SK-N-SH (cell line): ENCODE measurements at regions not wholly inside any gene's neighbourhood (a gene's known extent, or its start where the extent isn't known, plus 50 kb on each side); places are given as distances from the start of the nearest gene placed in this dataset.

Source experiments
- CTCF ChIA-PET: fragments of 300-600, 350-600 bp; formaldehyde crosslinking; extraction: SDS; loops from one replicate; lab custom pipeline; 2021; lab: Yijun Ruan, JAX
- POLR2A ChIA-PET: fragments of 350-600 bp; sonication (Branson Sonifier 250); formaldehyde crosslinking; extraction: SDS; loops from one replicate; lab custom pipeline; 2020; ENCODE audit warnings: antibody characterized with exemption, inconsistent platforms; lab: Yijun Ruan, JAX
- DNase-seq: peaks from one replicate; pipeline ENCODE4 v3.0.0; 2012
- H2AFZ ChIP-seq: fragments of 200-600 bp; sonication (generic); 2 replicates; pipeline ENCODE4 v1.8.1; 2016; ENCODE audit warnings: antibody characterized with exemption, mild to moderate bottlenecking, low read depth
- H3F3A ChIP-seq: fragments of 200-600 bp; sonication (generic); replicated peaks from 2 replicates; pipeline ENCODE3; 2016; ENCODE audit warnings: antibody characterized with exemption, mild to moderate bottlenecking; ENCODE audit not compliant: insufficient read depth
- H3K27ac ChIP-seq, 2 experiments: fragments of 200-500 bp in 1 of 2; fragments of 200-600 bp in 1 of 2; sonication (Bioruptor generic) in 1 of 2; sonication (generic), shearing (Covaris generic) in 1 of 2; 2 replicates each; pipeline versions ENCODE4 v1.5.1 to v1.6.1; 2014 to 2016; ENCODE audit warnings: low read depth in 2 of 2, inconsistent platforms in 1 of 2, low read length in 1 of 2, mild to moderate bottlenecking in 1 of 2, mixed read lengths in 1 of 2
- H3K27me3 ChIP-seq: fragments of 200-600 bp; sonication (generic), shearing (Covaris generic); 2 replicates; pipeline ENCODE4 v1.6.1; 2016; ENCODE audit warnings: mixed run types; ENCODE audit not compliant: insufficient read depth
- H3K36me3 ChIP-seq, 2 experiments: fragments of 200-500 bp in 1 of 2; fragments of 200-600 bp in 1 of 2; sonication (Bioruptor generic) in 1 of 2; sonication (generic) in 1 of 2; replicated peaks in 1 of 2; 2 replicates each; pipeline versions ENCODE3 to v1.5.1; 2014 to 2016; ENCODE audit warnings: low read length in 1 of 2, mild to moderate bottlenecking in 1 of 2; ENCODE audit not compliant: insufficient read depth in 2 of 2, control insufficient read depth in 1 of 2
- H3K4me1 ChIP-seq, 2 experiments: fragments of 200-500 bp in 1 of 2; fragments of 200-600 bp in 1 of 2; sonication (Bioruptor generic) in 1 of 2; sonication (generic), shearing (Covaris generic) in 1 of 2; 2 replicates each; pipeline versions ENCODE4 v1.5.1 to v1.6.1; 2014 to 2016; ENCODE audit warnings: low read depth in 1 of 2, low read length in 1 of 2, mixed run types in 1 of 2; ENCODE audit not compliant: insufficient read depth in 2 of 2, control insufficient read depth in 1 of 2
- H3K4me2 ChIP-seq: fragments of 200-600 bp; sonication (generic), shearing (Covaris generic); 2 replicates; pipeline ENCODE4 v1.6.1; 2017; ENCODE audit warnings: mixed run types
- H3K4me3 ChIP-seq, 2 experiments: fragments of 200-500 bp in 1 of 2; fragments of 200-600 bp in 1 of 2; sonication (Bioruptor generic) in 1 of 2; sonication (generic), shearing (Covaris generic) in 1 of 2; 2 replicates each; pipeline versions ENCODE4 v1.5.1 to v1.8.1; 2014 to 2016; ENCODE audit warnings: low read depth in 2 of 2, inconsistent platforms in 1 of 2, low read length in 1 of 2, mild to moderate bottlenecking in 1 of 2, mixed read lengths in 1 of 2, moderate library complexity in 1 of 2
- H3K79me2 ChIP-seq: fragments of 200-600 bp; sonication (generic); 2 replicates; pipeline ENCODE4 v1.8.1; 2017; ENCODE audit warnings: mild to moderate bottlenecking; ENCODE audit not compliant: insufficient read depth
- H3K9ac ChIP-seq: fragments of 200-600 bp; sonication (generic); 2 replicates; pipeline ENCODE4 v1.6.1; 2017; ENCODE audit warnings: mixed run types
- H3K9me2 ChIP-seq: fragments of 200-600 bp; sonication (generic); 2 replicates; pipeline ENCODE4 v1.6.1; 2017; ENCODE audit warnings: mixed run types
- H3K9me3 ChIP-seq: fragments of 200-600 bp; sonication (generic); 2 replicates; pipeline ENCODE4 v1.6.1; 2017; ENCODE audit warnings: mixed run types, mild to moderate bottlenecking, moderate library complexity
- H4K20me1 ChIP-seq: fragments of 200-600 bp; sonication (generic); 2 replicates; pipeline ENCODE4 v1.6.1; 2017; ENCODE audit warnings: mild to moderate bottlenecking, mixed run types; ENCODE audit not compliant: insufficient read depth
- CHD2 ChIP-seq: fragments of 150-350 bp; IDR thresholded peaks from 2 replicates; pipeline ENCODE4 v1.6.1; 2018; ENCODE audit warnings: low read length; ENCODE audit not compliant: partially characterized antibody
- CTCF ChIP-seq: fragments of 200-600 bp; sonication (generic); IDR thresholded peaks from 2 replicates; pipeline ENCODE4 v1.6.1; 2017; ENCODE audit warnings: antibody characterized with exemption, mild to moderate bottlenecking, moderate library complexity
- EZH2phosphoT487 ChIP-seq: fragments of 200-600 bp; sonication (generic); IDR thresholded peaks from 2 replicates; pipeline ENCODE4 v1.6.1; 2017; ENCODE audit warnings: low read depth, mixed run types, mild to moderate bottlenecking, antibody characterized with exemption, moderate library complexity, borderline replicate concordance
- FOXJ3 ChIP-seq: sonication (generic); formaldehyde crosslinking; IDR thresholded peaks from 2 replicates; pipeline ENCODE4 v1.5.1; 2020; ENCODE audit warnings: mild to moderate bottlenecking, missing genetic modification reagents
- IRF3 ChIP-seq: fragments of 150-350 bp; IDR thresholded peaks from 2 replicates; pipeline ENCODE4 v1.6.1; 2016; ENCODE audit warnings: mild to moderate bottlenecking, low read depth, low read length
- MAX ChIP-seq: IDR thresholded peaks from 2 replicates; pipeline ENCODE4 v1.4.0; 2012; ENCODE audit warnings: low read depth
- MEF2A ChIP-seq: IDR thresholded peaks from 2 replicates; pipeline ENCODE4 v1.4.0; 2012; ENCODE audit warnings: low read depth, borderline replicate concordance
- MXI1 ChIP-seq: IDR thresholded peaks from 2 replicates; pipeline ENCODE4 v1.6.1; 2012; ENCODE audit warnings: mild to moderate bottlenecking, low read depth, low read length, improper control_type of control experiment
- NFIC ChIP-seq: IDR thresholded peaks from 2 replicates; pipeline ENCODE4 v1.4.0; 2012; ENCODE audit warnings: borderline replicate concordance
- PBX3 ChIP-seq: IDR thresholded peaks from 2 replicates; pipeline ENCODE4; 2012
- RAD21 ChIP-seq: IDR thresholded peaks from 2 replicates; pipeline ENCODE4 v1.6.1; 2012; ENCODE audit warnings: mild to moderate bottlenecking, low read length
- REST ChIP-seq: IDR thresholded peaks from 2 replicates; pipeline ENCODE4 v1.6.1; 2012; ENCODE audit warnings: mild to moderate bottlenecking, low read depth, low read length, moderate library complexity
- RFX5 ChIP-seq: IDR thresholded peaks from 2 replicates; pipeline ENCODE4 v1.6.1; 2012; ENCODE audit warnings: mild to moderate bottlenecking, improper control_type of control experiment, low read length
- RXRA ChIP-seq: IDR thresholded peaks from 2 replicates; pipeline ENCODE4 v1.4.0; 2012; ENCODE audit warnings: low read depth, mild to moderate bottlenecking, borderline replicate concordance
- SIN3A ChIP-seq: IDR thresholded peaks from 2 replicates; pipeline ENCODE4 v1.6.1; 2012; ENCODE audit warnings: low read depth, mild to moderate bottlenecking, low read length, moderate library complexity, borderline replicate concordance
- TAF1 ChIP-seq: IDR thresholded peaks from 2 replicates; pipeline ENCODE4 v1.6.1; 2012; ENCODE audit warnings: low read depth, mild to moderate bottlenecking, low read length, moderate library complexity, borderline replicate concordance
- TCF12 ChIP-seq: IDR thresholded peaks from 2 replicates; pipeline ENCODE4 v1.4.0; 2012
- TEAD4 ChIP-seq: IDR thresholded peaks from 2 replicates; pipeline ENCODE4 v1.4.0; 2012; ENCODE audit warnings: mild to moderate bottlenecking, borderline replicate concordance; ENCODE audit not compliant: insufficient read depth
- USF1 ChIP-seq: IDR thresholded peaks from 2 replicates; pipeline ENCODE4 v1.4.0; 2012; ENCODE audit warnings: low read depth, borderline replicate concordance
- USF2 ChIP-seq: fragments of 150-350 bp; IDR thresholded peaks from 2 replicates; pipeline ENCODE4 v1.6.1; 2017; ENCODE audit warnings: antibody characterized with exemption, low read length, low read depth, borderline replicate concordance
- WGBS: methylation state at CpG from one replicate; pipeline ENCODE4 v1.1.6; 2017; ENCODE audit warnings: low lambda C conversion rate; 5-methylcytosine and 5-hydroxymethylcytosine counted together

- Histone ChIP-seq H3K27ac (no peak overlapping the region), H3K9ac (no peak overlapping the region), H3K4me1 (no peaks in the 10 kb centered on the region), H3K4me3 (no peak overlapping the region), H3K4me2 (no peak overlapping the region), H3K9me2 (no peaks in the 10 kb centered on the region), H2AFZ (no peak overlapping the region), H3K9me3 (no peaks in the 10 kb centered on the region), H3K36me3 (no peaks in the 10 kb centered on the region)
- CTCF ChIA-PET = no interaction called here
- TF ChIP-seq MEF2A = no peak
- no peak for TF ChIP-seq RXRA
- TF ChIP-seq EZH2phosphoT487 = no peak
- TF ChIP-seq PBX3 = no peak
- TF ChIP-seq TAF1 = no peak
- TF ChIP-seq RFX5 = no peak
- TF ChIP-seq MXI1 = no peak
- TF ChIP-seq TEAD4 = no peak
- no peak for TF ChIP-seq USF2
- no peak for TF ChIP-seq USF1
- no peak for TF ChIP-seq CTCF
- TF ChIP-seq CHD2 = no peak
- no peak for TF ChIP-seq REST
- TF ChIP-seq NFIC = no peak
- TF ChIP-seq IRF3 = no peak
- TF ChIP-seq SIN3A = no peak
- no peak for TF ChIP-seq TCF12
- no peak for TF ChIP-seq FOXJ3 (CRISPR knock-in tag)
- no peak for TF ChIP-seq MAX
- no peak for TF ChIP-seq RAD21
- TF ChIP-seq, all 33 proteins: peak for 0
- H4K20me1 ChIP-seq = no peaks in the 10 kb centered on the region
- WGBS = 52% methylated on average over 10 of the region's 17 CpGs
- no peak for DNase-seq
- POLR2A ChIA-PET = no interaction called here
- H3F3A ChIP-seq = no peaks in the 10 kb centered on the region
- H3K27me3 ChIP-seq = no peaks in the 10 kb centered on the region; the same call in 1 of the 2 replicates
- H3K79me2 ChIP-seq = no peaks in the 10 kb centered on the region
Observed at GRCh38 chr12:113569806-113570205, 98.1 kb upstream of the LHX5 start.
